DND-41 (cell line): ENCODE measurements at regions not wholly inside any gene's neighbourhood (a gene's known extent, or its start where the extent isn't known, plus 50 kb on each side); places are given as distances from the start of the nearest gene placed in this dataset.

Experiments used
- ATAC-seq: fragments of 200-7000 bp; cut with Tn5 transposase; 3 replicates; pipeline ENCODE4 v1.9.1; 2021; ENCODE audit warnings: low read depth; ENCODE audit not compliant: insufficient read depth
- DNase-seq: peaks from one replicate; pipeline ENCODE4 v3.0.0-alpha.2; 2020
- H2AFZ ChIP-seq: 2 replicates; pipeline ENCODE4 v1.6.0; 2012; ENCODE audit warnings: low read depth, low read length
- H3K27ac ChIP-seq: 2 replicates; pipeline ENCODE4 v1.5.1; 2012; ENCODE audit warnings: low read length, inconsistent platforms
- H3K27me3 ChIP-seq: fragments of 200-600 bp; sonication (generic); 2 replicates; pipeline ENCODE4 v1.6.0; 2012; ENCODE audit warnings: low read length, mild to moderate bottlenecking, inconsistent platforms; ENCODE audit not compliant: insufficient read depth, poor library complexity
- H3K36me3 ChIP-seq: 2 replicates; pipeline ENCODE4 v1.5.1; 2012; ENCODE audit warnings: low read length, inconsistent platforms; ENCODE audit not compliant: insufficient read depth
- H3K4me1 ChIP-seq: 2 replicates; pipeline ENCODE4 v1.5.1; 2012; ENCODE audit warnings: mild to moderate bottlenecking, low read length; ENCODE audit not compliant: insufficient read depth
- H3K4me2 ChIP-seq: 2 replicates; pipeline ENCODE4 v1.6.0; 2012; ENCODE audit warnings: mild to moderate bottlenecking, moderate library complexity, low read length, inconsistent platforms; ENCODE audit not compliant: insufficient read depth
- H3K4me3 ChIP-seq, 2 experiments: fragments of 200-600 bp in 1 of 2; shearing (Covaris generic) in 1 of 2; 2 replicates each; pipeline ENCODE4 v1.5.1; 2012 to 2016; ENCODE audit warnings: inconsistent platforms in 2 of 2, low read length in 2 of 2, mild to moderate bottlenecking in 2 of 2, low read depth in 1 of 2, moderate library complexity in 1 of 2
- H3K79me2 ChIP-seq: 2 replicates; pipeline ENCODE4 v1.6.0; 2012; ENCODE audit warnings: low read length, inconsistent platforms; ENCODE audit not compliant: insufficient read depth
- H3K9ac ChIP-seq: 2 replicates; pipeline ENCODE4 v1.6.0; 2012; ENCODE audit warnings: low read depth, mild to moderate bottlenecking, inconsistent platforms, low read length, moderate library complexity
- H3K9me3 ChIP-seq: 2 replicates; pipeline ENCODE4 v1.5.1; 2012; ENCODE audit warnings: low read length, moderate library complexity, mild to moderate bottlenecking, inconsistent platforms; ENCODE audit not compliant: insufficient read depth, severe bottlenecking
- H4K20me1 ChIP-seq: 2 replicates; pipeline ENCODE4 v1.6.0; 2012; ENCODE audit warnings: low read length; ENCODE audit not compliant: insufficient read depth
- CTCF ChIP-seq: IDR thresholded peaks from 2 replicates; pipeline ENCODE4 v1.5.1; 2012; ENCODE audit warnings: borderline replicate concordance, low read length, moderate library complexity, mild to moderate bottlenecking; ENCODE audit not compliant: poor library complexity, severe bottlenecking; ENCODE audit errors: extremely low read depth
- EZH2 ChIP-seq: IDR thresholded peaks from 3 replicates; pipeline ENCODE4 v1.6.1; 2012; ENCODE audit warnings: borderline replicate concordance, low read depth, mild to moderate bottlenecking, moderate library complexity, low read length, inconsistent platforms; ENCODE audit not compliant: severe bottlenecking

DNA sequence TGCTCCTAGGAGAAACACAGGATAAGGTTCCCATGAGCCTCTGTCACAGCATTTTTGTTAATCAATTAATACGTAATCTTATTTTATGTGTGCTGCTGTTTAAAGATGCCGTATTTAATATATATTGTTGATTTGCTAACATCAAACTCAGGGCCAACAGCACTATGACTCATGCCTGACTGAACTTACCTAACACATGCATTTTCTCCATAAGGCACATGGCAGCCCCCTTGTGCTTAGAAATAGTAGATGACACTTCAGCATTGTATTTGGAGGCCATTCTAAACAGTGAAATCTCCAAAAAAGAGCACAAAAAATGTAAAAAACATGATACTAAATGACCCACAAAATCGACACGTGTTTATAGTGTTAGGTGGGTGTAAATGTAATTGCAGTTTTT lies 314.8 kb downstream of the MYCN start:
- DNase-seq = no peak
- ATAC-seq = no peak
- Histone ChIP-seq H3K9me3 (no peaks in the 10 kb centered on the region), H3K4me1 (peaks cover 11% of the 10 kb centered on the region), H3K27me3 (no peaks in the 10 kb centered on the region), H3K27ac (no peak overlapping the region), H3K4me2 (no peak overlapping the region), H3K9ac (no peak overlapping the region), H4K20me1 (no peaks in the 10 kb centered on the region), H3K79me2 (no peaks in the 10 kb centered on the region), H3K4me3 (no peak overlapping the region), H3K36me3 (no peaks in the 10 kb centered on the region), H2AFZ (no peak overlapping the region)
- TF ChIP-seq EZH2 (no peak), CTCF (no peak)

- Histone ChIP-seq H3K27ac (no peak overlapping the region), H3K4me1 (peaks cover 11% of the 10 kb centered on the region), H3K9me3 (no peaks in the 10 kb centered on the region), H3K4me2 (no peak overlapping the region), H3K4me3 (no peak overlapping the region), H2AFZ (no peak overlapping the region), H3K9ac (no peak overlapping the region), H3K79me2 (no peaks in the 10 kb centered on the region), H3K27me3 (no peaks in the 10 kb centered on the region), H4K20me1 (no peaks in the 10 kb centered on the region), H3K36me3 (no peaks in the 10 kb centered on the region)
- ATAC-seq (no peak), DNase-seq (no peak)
- TF ChIP-seq EZH2 = no peak
- no peak for TF ChIP-seq CTCF
Observed at GRCh38 chr2:16254356-16254965, 314.1 kb downstream of the MYCN start.

- no peaks in the 10 kb centered on the region for H4K20me1 ChIP-seq
- no peaks in the 10 kb centered on the region for H3K36me3 ChIP-seq
- no peak overlapping the region for H3K9ac ChIP-seq
- TF ChIP-seq EZH2 (no peak), CTCF (no peak)
- ATAC-seq (no peak), DNase-seq (no peak)
- no peak overlapping the region for H3K4me2 ChIP-seq
- no peaks in the 10 kb centered on the region for H3K79me2 ChIP-seq
- no peak overlapping the region for H3K4me3 ChIP-seq
- H3K9me3 ChIP-seq = no peaks in the 10 kb centered on the region
- no peak overlapping the region for H3K27ac ChIP-seq
- no peaks in the 10 kb centered on the region for H3K27me3 ChIP-seq
- H3K4me1 ChIP-seq = peaks cover 11% of the 10 kb centered on the region
- no peak overlapping the region for H2AFZ ChIP-seq
Observed at GRCh38 chr2:16253291-16253690, 312.9 kb downstream of the MYCN start.

DNA sequence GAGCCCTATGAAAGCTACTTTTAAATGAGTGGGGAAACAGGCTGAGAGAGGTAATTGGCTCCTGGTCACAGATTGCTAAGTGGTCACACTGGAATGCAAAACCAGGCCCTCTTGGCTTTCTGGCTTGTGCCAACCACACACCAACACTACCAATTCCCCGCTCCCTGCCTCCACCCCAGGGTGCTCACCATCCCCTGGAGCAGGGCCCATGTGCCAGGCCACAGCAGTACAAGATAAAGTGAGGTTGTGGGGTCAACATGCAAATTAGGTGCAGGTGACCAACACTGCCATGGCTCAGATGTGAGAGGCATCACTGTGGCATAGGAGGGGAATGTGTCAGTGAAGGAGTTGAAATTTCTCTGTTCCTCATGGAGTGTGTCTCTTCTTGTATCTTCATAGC lies 312.5 kb downstream of the MYCN start:
- H4K20me1 ChIP-seq = no peaks in the 10 kb centered on the region
- no peaks in the 10 kb centered on the region for H3K27me3 ChIP-seq
- H3K9ac ChIP-seq = no peak overlapping the region
- TF ChIP-seq CTCF (no peak), EZH2 (no peak)
- H3K36me3 ChIP-seq = no peaks in the 10 kb centered on the region
- H2AFZ ChIP-seq = no peak overlapping the region
- no peak overlapping the region for H3K4me3 ChIP-seq
- no peaks in the 10 kb centered on the region for H3K79me2 ChIP-seq
- no peak for DNase-seq
- H3K27ac ChIP-seq = no peak overlapping the region
- no peaks in the 10 kb centered on the region for H3K9me3 ChIP-seq
- peaks cover 11% of the 10 kb centered on the region for H3K4me1 ChIP-seq
- no peak overlapping the region for H3K4me2 ChIP-seq
- ATAC-seq = no peak
